ENCODE measurements at regions not wholly inside any gene's neighbourhood (a gene's known extent, or its start where the extent isn't known, plus 50 kb on each side); places are given as distances from the start of the nearest gene placed in this dataset.

DNA sequence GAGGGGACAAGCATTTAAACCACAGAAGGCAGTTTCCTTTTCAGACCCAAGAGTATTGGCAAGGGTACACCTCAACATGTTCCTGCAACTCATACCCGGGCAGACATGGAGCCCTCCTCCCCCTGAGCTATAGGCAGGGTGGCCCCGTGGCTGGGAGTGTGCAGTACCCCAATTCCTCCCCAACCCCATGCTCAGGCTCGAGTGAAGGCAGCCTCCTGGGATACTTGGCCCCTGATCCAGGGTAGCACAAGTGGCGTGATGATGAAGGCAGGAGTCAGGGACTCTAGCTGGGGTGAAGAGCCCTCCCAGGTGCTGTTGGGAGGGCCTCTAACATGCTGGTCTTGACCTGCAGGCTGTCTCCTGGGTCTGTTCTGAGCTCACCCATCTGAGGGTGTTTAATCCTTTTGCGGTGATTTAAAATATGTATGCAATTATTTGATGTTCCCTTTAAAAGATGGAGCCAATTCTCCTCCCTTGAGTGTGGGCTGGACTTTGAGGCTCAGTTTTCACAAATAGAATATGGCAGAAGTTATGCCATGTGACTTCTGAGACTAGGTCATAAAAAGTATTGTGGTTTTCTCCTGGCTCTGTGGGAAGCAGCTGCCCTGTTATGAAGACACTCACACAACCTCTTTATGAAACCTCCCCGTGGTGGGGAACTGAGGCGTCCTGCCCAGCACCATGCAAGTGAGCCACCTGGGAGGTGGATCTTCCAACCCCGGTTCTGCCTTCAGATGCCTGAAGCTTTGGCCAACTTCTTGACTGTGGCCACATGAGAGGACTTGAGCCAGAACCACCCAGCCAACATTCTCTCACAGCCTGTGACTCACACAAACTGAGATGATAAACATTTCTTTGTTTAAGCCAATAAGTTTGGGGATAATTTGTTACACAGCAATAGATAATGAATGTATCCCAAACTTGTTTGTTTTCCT lies 54.7 kb upstream of the NECTIN1 start:
- TF ChIP-seq, protein P1, sequence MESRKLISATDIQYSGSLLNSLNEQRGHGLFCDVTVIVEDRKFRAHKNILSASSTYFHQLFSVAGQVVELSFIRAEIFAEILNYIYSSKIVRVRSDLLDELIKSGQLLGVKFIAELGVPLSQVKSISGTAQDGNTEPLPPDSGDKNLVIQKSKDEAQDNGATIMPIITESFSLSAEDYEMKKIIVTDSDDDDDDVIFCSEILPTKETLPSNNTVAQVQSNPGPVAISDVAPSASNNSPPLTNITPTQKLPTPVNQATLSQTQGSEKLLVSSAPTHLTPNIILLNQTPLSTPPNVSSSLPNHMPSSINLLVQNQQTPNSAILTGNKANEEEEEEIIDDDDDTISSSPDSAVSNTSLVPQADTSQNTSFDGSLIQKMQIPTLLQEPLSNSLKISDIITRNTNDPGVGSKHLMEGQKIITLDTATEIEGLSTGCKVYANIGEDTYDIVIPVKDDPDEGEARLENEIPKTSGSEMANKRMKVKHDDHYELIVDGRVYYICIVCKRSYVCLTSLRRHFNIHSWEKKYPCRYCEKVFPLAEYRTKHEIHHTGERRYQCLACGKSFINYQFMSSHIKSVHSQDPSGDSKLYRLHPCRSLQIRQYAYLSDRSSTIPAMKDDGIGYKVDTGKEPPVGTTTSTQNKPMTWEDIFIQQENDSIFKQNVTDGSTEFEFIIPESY (IDR thresholded peaks at IDR 0.05): no peak
- TF ChIP-seq SP1 (IDR thresholded peaks at IDR 0.05) (no peak), YY1 (IDR thresholded peaks at IDR 0.05) (no peak), RAD21 (IDR thresholded peaks at IDR 0.05) (no peak), JUND (IDR thresholded peaks at IDR 0.05) (no peak), MAX (IDR thresholded peaks at IDR 0.05) (no peak), EGR1 (IDR thresholded peaks at IDR 0.05; ENCODE audit: low read depth in 2 of 2) (no peak), NR2F2 (IDR thresholded peaks at IDR 0.05) (no peak)
- TF ChIP-seq, protein P2, sequence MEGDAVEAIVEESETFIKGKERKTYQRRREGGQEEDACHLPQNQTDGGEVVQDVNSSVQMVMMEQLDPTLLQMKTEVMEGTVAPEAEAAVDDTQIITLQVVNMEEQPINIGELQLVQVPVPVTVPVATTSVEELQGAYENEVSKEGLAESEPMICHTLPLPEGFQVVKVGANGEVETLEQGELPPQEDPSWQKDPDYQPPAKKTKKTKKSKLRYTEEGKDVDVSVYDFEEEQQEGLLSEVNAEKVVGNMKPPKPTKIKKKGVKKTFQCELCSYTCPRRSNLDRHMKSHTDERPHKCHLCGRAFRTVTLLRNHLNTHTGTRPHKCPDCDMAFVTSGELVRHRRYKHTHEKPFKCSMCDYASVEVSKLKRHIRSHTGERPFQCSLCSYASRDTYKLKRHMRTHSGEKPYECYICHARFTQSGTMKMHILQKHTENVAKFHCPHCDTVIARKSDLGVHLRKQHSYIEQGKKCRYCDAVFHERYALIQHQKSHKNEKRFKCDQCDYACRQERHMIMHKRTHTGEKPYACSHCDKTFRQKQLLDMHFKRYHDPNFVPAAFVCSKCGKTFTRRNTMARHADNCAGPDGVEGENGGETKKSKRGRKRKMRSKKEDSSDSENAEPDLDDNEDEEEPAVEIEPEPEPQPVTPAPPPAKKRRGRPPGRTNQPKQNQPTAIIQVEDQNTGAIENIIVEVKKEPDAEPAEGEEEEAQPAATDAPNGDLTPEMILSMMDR (IDR thresholded peaks at IDR 0.05; ENCODE audit: low read depth, low read length, missing input control): no peak
- TF ChIP-seq, protein P3, sequence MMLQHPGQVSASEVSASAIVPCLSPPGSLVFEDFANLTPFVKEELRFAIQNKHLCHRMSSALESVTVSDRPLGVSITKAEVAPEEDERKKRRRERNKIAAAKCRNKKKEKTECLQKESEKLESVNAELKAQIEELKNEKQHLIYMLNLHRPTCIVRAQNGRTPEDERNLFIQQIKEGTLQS (IDR thresholded peaks at IDR 0.05): no peak

Measured in liver (tissue), 3 donors.